H1 (cell line): ENCODE measurements at regions not wholly inside any gene's neighbourhood (a gene's known extent, or its start where the extent isn't known, plus 50 kb on each side); places are given as distances from the start of the nearest gene placed in this dataset.

ENCODE experiments used
- EGR1 ChIP-seq: IDR thresholded peaks from 2 replicates; pipeline ENCODE4 v1.6.1; 2011; ENCODE audit warnings: low read depth, low read length, borderline replicate concordance
- SP2 ChIP-seq: IDR thresholded peaks from 2 replicates; pipeline ENCODE4 v1.6.1; 2012; ENCODE audit warnings: mild to moderate bottlenecking, low read length, inconsistent platforms
- TCF12 ChIP-seq: IDR thresholded peaks from 2 replicates; pipeline ENCODE4 v1.6.1; 2011; ENCODE audit warnings: low read depth, mild to moderate bottlenecking, low read length

- TF ChIP-seq SP2, result no peak
- no peak for TF ChIP-seq TCF12
- TF ChIP-seq EGR1, result no peak
Measured at GRCh38 chr21:14290576-14290975, 74.6 kb downstream of the RBM11 start (continued).
